ENCODE measurements at regions not wholly inside any gene's neighbourhood (a gene's known extent, or its start where the extent isn't known, plus 50 kb on each side); places are given as distances from the start of the nearest gene placed in this dataset.

- TF ChIP-seq POLR2A (IDR thresholded peaks at IDR 0.05): no peak
- no peak for TF ChIP-seq CTCF (IDR thresholded peaks at IDR 0.05)
Measured at GRCh38 chr6:92682516-92683398, 736.6 kb downstream of the EPHA7 start.

Data from breast epithelium (tissue), 3 donors.